Activated naive CD8-positive, alpha-beta T cell treated with anti-CD3 and anti-CD28 coated beads for 36 hours (primary cell): ENCODE measurements at regions not wholly inside any gene's neighbourhood (a gene's known extent, or its start where the extent isn't known, plus 50 kb on each side); places are given as distances from the start of the nearest gene placed in this dataset.
"Not testable (repeated sequence)": the region's sequence is repeated elsewhere in the genome, so short reads cannot be mapped to it uniquely, and the experiment has no call there.

ENCODE experiments used
- DNase-seq: peaks from one replicate; pipeline ENCODE4 v3.0.0; 2021
- H3K27ac Mint-ChIP-seq: one replicate; pipeline ENCODE4 v1.8.0; 2022; ENCODE audit warnings: mild to moderate bottlenecking, moderate library complexity, mixed read lengths
- H3K27me3 Mint-ChIP-seq: one replicate; pipeline ENCODE4 v1.8.0; 2022; ENCODE audit warnings: mild to moderate bottlenecking, mixed read lengths
- H3K36me3 Mint-ChIP-seq: one replicate; pipeline ENCODE4 v1.8.0; 2021; ENCODE audit warnings: mild to moderate bottlenecking, mixed read lengths
- H3K4me1 Mint-ChIP-seq: one replicate; pipeline ENCODE4 v1.8.0; 2021; ENCODE audit warnings: mixed read lengths
- H3K4me3 Mint-ChIP-seq: one replicate; pipeline ENCODE4 v1.8.0; 2022; ENCODE audit warnings: mild to moderate bottlenecking, moderate library complexity, mixed read lengths
- H3K9me3 Mint-ChIP-seq: one replicate; pipeline ENCODE4 v1.8.0; 2022; ENCODE audit warnings: mixed read lengths

DNA sequence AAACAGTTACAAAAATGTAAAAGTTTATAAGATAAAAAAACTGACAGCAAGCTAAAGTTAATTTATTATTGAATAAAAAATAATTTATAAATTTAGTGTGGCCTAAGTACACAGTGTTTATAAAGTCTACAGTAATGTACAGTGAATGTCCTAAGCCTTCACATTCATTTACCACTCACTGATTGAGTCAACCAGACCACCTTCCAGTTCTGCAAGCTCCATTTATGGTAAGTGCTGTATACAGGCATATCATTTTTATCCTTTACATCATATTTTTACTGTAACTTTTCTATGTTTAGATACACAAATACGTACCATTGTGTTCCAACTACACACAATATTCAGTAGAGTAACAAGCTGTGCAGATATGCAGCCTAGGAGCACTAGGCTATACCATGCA, 184.2 kb upstream of the LRATD1 start:
- Mint-ChIP-seq H3K27ac (no peak overlapping the region), H3K27me3 (no peaks in the 10 kb centered on the region), H3K36me3 (peaks cover 2% of the 10 kb centered on the region), H3K9me3 (peaks cover 8% of the 10 kb centered on the region), H3K4me3 (no peak overlapping the region), H3K4me1 (no peaks in the 10 kb centered on the region)
- DNase-seq: no peak

DNA sequence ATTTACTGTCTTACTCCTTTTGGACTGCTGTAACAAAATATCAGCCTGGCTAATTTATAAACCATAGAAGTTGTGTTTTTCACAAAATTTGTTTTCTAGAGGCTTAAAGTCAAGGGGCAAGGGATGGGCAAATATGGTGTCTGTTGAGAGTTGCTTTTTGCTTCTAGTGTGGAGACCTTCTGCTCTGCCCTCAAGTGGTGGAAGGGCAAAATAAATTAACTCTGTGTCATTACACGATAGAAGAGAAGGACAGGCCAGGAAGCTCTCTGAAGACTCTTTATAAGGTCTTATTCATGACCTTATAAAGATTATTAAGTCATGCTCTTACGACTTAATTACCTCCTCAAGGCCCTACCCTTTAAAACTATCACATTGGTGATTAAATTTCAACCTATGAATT, 181.2 kb upstream of the LRATD1 start:
- H3K27ac Mint-ChIP-seq: no peak overlapping the region
- H3K9me3 Mint-ChIP-seq: peaks cover under 1% of the 10 kb centered on the region
- H3K4me3 Mint-ChIP-seq: no peak overlapping the region

DNA sequence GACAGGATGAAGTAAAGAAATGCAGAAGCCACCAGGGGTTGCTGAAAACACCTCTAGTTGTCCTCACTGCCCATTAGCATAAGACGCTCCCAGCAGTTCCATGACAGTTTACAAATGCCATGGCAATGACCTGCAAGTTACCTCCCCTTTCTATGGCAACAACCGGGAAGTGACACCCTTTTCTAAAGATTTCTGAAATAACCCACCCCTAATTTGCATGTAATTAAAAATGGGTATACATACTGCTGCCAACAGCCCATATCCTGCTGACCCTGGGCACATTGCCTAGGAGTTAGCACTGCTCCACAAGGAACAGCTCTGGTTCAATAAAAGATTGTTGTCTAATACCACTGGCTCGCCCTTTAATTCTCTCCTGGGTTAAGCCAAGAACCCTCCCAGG, 178.3 kb upstream of the LRATD1 start:
- Mint-ChIP-seq H3K27me3 (no peaks in the 10 kb centered on the region), H3K27ac (no peak overlapping the region), H3K4me3 (no peak overlapping the region), H3K9me3 (peaks cover 3% of the 10 kb centered on the region), H3K4me1 (no peaks in the 10 kb centered on the region), H3K36me3 (no peaks in the 10 kb centered on the region)
- DNase-seq: no peak

More for the DNA sequence above, 181.2 kb upstream of the LRATD1 start:
- no peaks in the 10 kb centered on the region for H3K27me3 Mint-ChIP-seq
- H3K4me1 Mint-ChIP-seq: no peaks in the 10 kb centered on the region
- no peaks in the 10 kb centered on the region for H3K36me3 Mint-ChIP-seq
- DNase-seq: no peak

DNA sequence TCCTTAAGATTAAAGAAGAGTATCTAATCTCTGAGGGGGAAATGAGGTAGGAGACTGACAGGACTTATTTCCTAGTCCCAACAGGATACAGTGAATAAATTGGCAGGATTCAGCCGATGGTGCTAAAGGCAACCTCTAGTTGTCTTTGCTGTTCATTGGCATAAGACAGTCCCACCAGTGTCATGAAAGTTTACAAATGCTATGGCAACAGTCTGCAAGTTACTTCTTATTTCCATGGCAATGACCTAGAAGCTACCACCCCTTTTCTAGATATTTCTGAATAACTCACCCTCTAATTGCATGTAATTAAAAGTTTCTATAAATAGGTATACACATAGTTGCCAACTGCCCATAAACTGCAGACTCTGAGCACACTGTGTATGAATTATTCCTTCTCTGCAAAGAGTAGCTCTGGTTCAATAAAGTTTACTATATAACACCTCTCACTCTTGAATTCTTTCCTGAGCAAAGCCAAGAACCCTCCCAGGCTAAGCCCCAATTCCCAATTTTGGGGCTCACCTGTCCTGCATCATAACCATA, 172.7 kb upstream of the LRATD1 start:
- H3K27ac Mint-ChIP-seq: no peak overlapping the region
- H3K9me3 Mint-ChIP-seq: peaks cover 6% of the 10 kb centered on the region
- DNase-seq: no peak
- H3K36me3 Mint-ChIP-seq: no peaks in the 10 kb centered on the region
- H3K27me3 Mint-ChIP-seq: no peaks in the 10 kb centered on the region
- H3K4me3 Mint-ChIP-seq: no peak overlapping the region
- H3K4me1 Mint-ChIP-seq: no peaks in the 10 kb centered on the region

DNA sequence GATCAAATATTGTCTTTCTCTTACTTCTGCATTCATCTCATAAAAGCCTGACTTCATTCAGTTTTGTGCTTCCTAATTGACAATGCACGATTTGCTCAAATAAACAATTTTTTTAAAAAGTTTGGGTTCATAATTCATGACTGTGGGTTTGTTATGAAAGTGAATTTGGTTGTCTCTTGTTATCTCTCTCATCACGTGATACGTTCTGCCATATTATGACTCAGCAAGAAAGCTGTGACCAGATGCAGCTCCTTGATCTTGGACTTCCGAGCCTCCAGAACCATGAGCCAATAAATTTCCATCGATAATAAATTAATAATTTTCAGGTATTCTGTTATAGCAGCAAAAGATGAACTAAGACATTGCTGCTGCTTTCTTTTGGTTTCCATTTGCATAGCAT, 156.5 kb upstream of the LRATD1 start:
- H3K27me3 Mint-ChIP-seq: no peaks in the 10 kb centered on the region
- no peak overlapping the region for H3K4me3 Mint-ChIP-seq
- H3K36me3 Mint-ChIP-seq: no peaks in the 10 kb centered on the region
- no peak for DNase-seq
- H3K4me1 Mint-ChIP-seq: no peaks in the 10 kb centered on the region
- H3K27ac Mint-ChIP-seq: no peak overlapping the region
- H3K9me3 Mint-ChIP-seq: no peaks in the 10 kb centered on the region

DNA sequence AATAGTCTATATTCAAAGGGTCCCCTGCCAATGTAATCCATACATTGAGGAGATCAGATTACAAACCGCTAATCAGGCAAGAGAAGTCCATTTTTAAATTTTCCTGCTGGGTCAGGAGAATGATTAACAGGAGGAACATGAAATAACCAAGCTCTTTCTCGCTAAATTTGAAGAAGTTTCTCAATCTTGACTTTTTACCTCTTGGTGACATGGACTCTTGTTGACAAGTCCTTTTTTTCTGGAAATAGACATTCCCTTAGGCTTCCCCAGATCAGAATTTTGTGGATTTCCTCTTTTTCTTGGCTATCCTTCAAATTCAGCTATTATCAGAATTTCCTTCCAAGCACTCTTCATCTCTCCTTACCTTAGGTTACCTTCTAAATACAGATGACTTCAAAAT, 153.0 kb upstream of the LRATD1 start:
- Mint-ChIP-seq H3K4me1 (no peaks in the 10 kb centered on the region), H3K27ac (no peak overlapping the region), H3K9me3 (no peaks in the 10 kb centered on the region), H3K4me3 (no peak overlapping the region), H3K27me3 (no peaks in the 10 kb centered on the region), H3K36me3 (no peaks in the 10 kb centered on the region)
- no peak for DNase-seq

DNA sequence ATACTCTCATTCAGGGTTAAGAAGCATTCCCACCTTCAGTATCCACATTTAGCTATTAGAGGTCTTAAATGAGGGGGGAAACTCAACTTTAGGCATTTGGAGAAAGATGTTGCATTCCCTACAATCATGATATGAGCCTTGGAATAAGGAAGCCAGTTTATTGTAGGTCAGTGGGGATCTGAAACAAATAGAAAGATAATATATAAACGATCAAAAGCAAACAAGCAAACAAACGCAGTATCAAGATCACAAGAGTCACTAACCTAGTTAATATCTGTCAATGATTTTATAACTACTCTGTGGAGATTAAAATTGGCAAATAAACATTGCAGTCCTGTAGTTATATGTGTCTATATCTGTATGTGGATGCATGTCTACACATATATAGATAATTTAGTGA, 152.4 kb upstream of the LRATD1 start:
- H3K9me3 Mint-ChIP-seq: no peaks in the 10 kb centered on the region
- no peaks in the 10 kb centered on the region for H3K27me3 Mint-ChIP-seq
- no peak overlapping the region for H3K4me3 Mint-ChIP-seq
- no peaks in the 10 kb centered on the region for H3K36me3 Mint-ChIP-seq
- no peak overlapping the region for H3K27ac Mint-ChIP-seq
- no peaks in the 10 kb centered on the region for H3K4me1 Mint-ChIP-seq
- DNase-seq: no peak

DNA sequence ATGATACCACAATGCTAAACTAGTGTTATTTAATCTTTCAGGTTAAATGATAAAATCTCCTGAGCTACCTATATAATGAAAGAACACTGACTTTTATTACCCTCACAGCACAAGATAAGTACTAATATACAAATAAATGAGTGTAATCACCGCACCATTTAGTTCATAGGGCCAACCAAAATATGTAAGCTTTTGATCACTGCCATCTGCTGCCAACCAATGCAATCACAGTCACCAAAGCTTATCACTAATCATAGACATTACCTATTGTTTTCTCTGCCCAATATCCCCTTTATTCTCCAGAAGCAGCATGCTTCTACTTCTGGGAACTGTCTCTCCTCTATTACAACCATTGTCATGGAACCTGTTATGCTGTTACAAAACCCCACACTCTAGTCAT, 151.6 kb upstream of the LRATD1 start:
- no peaks in the 10 kb centered on the region for H3K36me3 Mint-ChIP-seq
- H3K4me1 Mint-ChIP-seq: no peaks in the 10 kb centered on the region
- H3K27me3 Mint-ChIP-seq: no peaks in the 10 kb centered on the region
- no peak for DNase-seq
- H3K4me3 Mint-ChIP-seq: no peak overlapping the region
- H3K9me3 Mint-ChIP-seq: peaks cover under 1% of the 10 kb centered on the region
- H3K27ac Mint-ChIP-seq: no peak overlapping the region

DNA sequence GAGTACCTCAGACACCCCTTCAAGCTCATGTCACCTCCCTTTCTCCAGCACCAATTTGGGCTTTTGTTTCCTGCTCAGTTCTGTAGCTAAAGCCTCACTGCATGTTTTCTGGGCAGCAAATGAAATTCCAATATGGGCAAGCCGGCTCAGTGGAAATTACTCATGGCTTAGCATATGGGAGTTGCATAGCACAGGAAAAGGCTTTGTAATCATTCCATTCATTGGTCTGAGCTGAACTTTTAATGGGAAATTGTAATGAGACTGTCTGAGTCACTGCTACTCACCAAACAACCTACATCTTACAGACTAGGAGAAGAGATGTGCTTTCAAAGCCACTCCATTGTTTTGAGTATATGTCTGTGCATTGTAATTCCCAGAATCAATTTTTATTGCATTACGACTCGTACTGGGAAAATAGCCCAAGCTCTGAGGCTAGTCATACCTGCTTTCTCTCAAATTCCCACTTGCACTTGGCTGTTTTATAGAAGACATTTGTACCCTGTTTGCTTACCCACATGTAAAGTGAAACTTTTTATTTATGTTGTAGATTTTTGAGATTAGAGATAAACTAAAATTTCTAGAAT, 139.5 kb upstream of the LRATD1 start:
- no peak overlapping the region for H3K4me3 Mint-ChIP-seq
- H3K27ac Mint-ChIP-seq: no peak overlapping the region
- DNase-seq: no peak
- H3K36me3 Mint-ChIP-seq: no peaks in the 10 kb centered on the region
- H3K27me3 Mint-ChIP-seq: no peaks in the 10 kb centered on the region
- peaks cover 2% of the 10 kb centered on the region for H3K9me3 Mint-ChIP-seq
- H3K4me1 Mint-ChIP-seq: no peaks in the 10 kb centered on the region

DNA sequence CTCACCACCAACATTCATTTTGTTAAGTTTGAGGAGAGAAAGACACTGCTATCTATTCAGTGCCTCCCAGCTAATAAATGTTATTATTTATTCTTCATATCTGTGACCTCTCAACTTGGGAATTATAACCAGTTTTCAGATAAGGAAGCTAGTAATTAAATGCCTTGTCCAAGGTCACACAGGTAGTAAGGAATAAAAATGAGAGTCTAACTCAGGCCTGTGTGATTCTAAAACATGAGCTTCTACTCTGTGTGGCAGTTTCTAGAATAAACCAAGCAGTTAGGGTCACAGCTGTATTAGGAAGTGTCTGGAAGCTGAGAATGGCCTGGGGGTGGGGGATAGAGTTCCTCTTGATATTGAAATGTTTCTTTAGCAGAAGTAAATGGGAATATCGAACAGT, 137.8 kb upstream of the LRATD1 start:
- Mint-ChIP-seq H3K9me3 (peaks cover 2% of the 10 kb centered on the region), H3K36me3 (no peaks in the 10 kb centered on the region), H3K4me3 (no peak overlapping the region), H3K27me3 (no peaks in the 10 kb centered on the region), H3K4me1 (no peaks in the 10 kb centered on the region), H3K27ac (no peak overlapping the region)
- DNase-seq: no peak

DNA sequence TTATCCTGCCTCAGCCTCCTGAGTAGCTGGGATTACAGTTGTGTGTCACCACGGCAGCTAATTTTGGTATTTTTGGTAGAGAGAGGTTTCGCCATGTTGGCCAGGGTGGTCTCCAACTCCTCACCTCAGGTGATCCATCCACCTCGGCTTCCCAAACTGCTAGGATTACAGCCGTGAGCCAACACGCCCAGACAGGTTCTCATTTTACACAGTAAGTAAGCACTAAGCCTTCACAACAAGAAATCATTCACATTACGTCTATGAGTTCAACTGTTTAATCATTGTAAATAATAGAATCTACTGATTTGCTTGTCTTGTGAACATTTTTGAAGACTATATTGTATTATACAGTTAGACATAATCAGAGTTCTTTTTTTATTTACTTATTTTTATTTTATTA, 131.5 kb upstream of the LRATD1 start:
- Mint-ChIP-seq H3K4me1 (no peaks in the 10 kb centered on the region), H3K27ac (no peak overlapping the region), H3K4me3 (no peak overlapping the region), H3K36me3 (no peaks in the 10 kb centered on the region), H3K27me3 (no peaks in the 10 kb centered on the region), H3K9me3 (no peaks in the 10 kb centered on the region)
- DNase-seq: no peak

DNA sequence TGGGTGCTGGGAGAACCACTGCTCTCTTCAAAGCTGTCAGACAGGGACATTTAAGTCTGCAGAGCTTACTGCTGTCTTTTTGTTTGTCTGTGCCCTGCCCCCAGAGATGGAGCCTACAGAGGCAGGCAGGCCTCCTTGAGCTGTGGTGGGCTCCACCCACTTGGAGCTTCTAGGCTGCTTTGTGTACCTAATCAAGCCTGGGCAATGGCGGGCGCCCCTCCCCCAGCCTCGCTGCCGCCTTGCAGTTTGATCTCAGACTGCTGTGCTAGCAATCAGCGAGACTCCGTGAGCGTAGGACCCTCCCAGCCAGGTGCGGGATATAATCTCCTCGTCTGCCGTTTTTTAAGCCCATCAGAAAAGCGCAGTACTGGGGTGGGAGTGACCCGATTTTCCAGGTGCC, 125.6 kb upstream of the LRATD1 start:
- H3K9me3 Mint-ChIP-seq, H3K4me1 Mint-ChIP-seq: not testable (repeated sequence)

DNA sequence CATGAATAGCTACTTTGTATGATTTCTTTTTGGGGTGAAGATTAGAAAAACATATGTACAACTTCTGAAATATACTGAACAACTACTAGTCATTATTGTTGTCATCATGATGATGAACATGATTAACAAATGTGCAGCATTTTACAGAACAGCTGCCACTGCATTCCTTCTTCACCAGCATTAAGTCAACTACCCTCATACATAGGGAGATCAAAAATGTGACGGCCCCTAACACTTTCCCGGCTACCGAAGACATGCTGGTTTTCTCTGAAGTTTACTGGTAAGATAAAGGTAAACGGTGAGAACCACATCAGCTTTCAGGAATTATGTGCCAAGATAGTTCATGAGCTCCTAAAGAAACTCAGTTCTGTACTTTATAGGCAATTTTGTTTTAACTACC, 121.0 kb upstream of the LRATD1 start:
- Mint-ChIP-seq H3K27me3 (peaks cover 4% of the 10 kb centered on the region), H3K4me1 (no peaks in the 10 kb centered on the region), H3K27ac (no peak overlapping the region), H3K36me3 (no peaks in the 10 kb centered on the region), H3K4me3 (no peak overlapping the region), H3K9me3 (no peaks in the 10 kb centered on the region)
- DNase-seq: no peak

More for the DNA sequence above, 125.6 kb upstream of the LRATD1 start:
- not testable (repeated sequence) for H3K36me3 Mint-ChIP-seq, H3K27me3 Mint-ChIP-seq, DNase-seq, H3K27ac Mint-ChIP-seq, H3K4me3 Mint-ChIP-seq

DNA sequence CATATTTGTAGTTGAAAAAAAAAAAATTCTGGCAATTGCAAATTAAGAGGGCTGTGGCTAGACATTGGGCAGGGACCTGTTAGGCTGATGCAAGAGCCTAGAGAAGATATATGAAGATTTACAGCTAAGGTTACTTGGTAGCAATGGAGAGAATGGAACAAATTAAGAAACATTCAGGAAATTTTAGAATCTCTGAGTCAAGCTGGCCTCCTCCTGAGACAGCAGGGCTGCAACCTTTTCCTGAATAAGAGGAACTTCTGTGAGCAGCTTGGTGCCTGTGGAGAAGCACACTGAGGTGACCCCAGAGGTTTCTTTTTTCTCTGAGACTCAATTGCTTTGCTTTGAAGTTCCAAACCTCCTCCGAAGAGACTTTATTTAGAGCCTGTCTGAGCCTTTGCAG, 118.6 kb upstream of the LRATD1 start:
- no peaks in the 10 kb centered on the region for H3K4me1 Mint-ChIP-seq
- H3K27ac Mint-ChIP-seq: no peak overlapping the region
- peaks cover 5% of the 10 kb centered on the region for H3K9me3 Mint-ChIP-seq
- H3K4me3 Mint-ChIP-seq: no peak overlapping the region
- DNase-seq: no peak
- H3K27me3 Mint-ChIP-seq: no peaks in the 10 kb centered on the region
- H3K36me3 Mint-ChIP-seq: no peaks in the 10 kb centered on the region

DNA sequence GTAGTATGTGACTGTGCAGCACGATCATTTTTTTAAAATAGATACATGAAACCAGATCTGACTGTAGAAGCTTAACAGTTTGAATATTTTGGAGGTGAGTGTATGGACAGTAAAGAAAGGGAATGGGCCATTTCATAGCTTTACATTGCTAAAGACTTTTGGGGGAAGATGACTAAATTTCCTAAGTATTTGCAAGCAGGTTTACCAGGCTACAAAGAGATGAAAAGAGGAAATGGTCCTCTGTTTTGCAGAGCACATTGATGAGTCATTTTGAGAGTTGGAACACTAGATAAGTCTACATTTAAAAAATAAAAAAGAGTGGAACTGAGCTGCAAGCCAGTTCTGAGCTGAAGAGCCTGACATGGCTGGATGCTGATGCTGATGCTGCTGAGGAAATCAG, 115.7 kb upstream of the LRATD1 start:
- peaks cover 7% of the 10 kb centered on the region for H3K9me3 Mint-ChIP-seq
- H3K4me1 Mint-ChIP-seq: no peaks in the 10 kb centered on the region
- no peak overlapping the region for H3K4me3 Mint-ChIP-seq
- no peaks in the 10 kb centered on the region for H3K27me3 Mint-ChIP-seq
- no peaks in the 10 kb centered on the region for H3K36me3 Mint-ChIP-seq
- no peak for DNase-seq
- no peak overlapping the region for H3K27ac Mint-ChIP-seq

DNA sequence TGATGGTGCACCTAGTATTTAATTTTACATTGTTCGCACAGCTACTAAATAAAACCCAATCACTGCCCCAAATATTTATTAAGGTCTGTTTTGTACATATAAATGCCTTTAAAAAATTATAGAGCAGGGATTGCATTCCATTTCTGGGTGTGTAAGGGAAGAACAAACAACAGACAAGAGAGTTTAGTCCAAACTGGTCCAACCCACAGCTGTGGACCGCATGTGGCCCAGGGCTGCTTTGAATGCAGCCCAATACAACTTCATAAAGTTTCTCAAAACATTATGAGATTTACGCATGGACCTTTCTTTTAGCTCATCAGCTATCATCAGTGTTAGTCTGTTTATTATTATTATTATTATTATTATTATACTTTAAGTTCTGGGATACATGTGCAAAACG, 114.8 kb upstream of the LRATD1 start:
- no peaks in the 10 kb centered on the region for H3K36me3 Mint-ChIP-seq
- H3K27ac Mint-ChIP-seq: no peak overlapping the region
- DNase-seq: no peak
- H3K9me3 Mint-ChIP-seq: peaks cover 7% of the 10 kb centered on the region
- H3K27me3 Mint-ChIP-seq: no peaks in the 10 kb centered on the region
- no peaks in the 10 kb centered on the region for H3K4me1 Mint-ChIP-seq
- H3K4me3 Mint-ChIP-seq: no peak overlapping the region
